Choroid plexus epithelial cell (primary cell): ENCODE measurements at regions not wholly inside any gene's neighbourhood (a gene's known extent, or its start where the extent isn't known, plus 50 kb on each side); places are given as distances from the start of the nearest gene placed in this dataset.
"Not testable (repeated sequence)": the region's sequence is repeated elsewhere in the genome, so short reads cannot be mapped to it uniquely, and the experiment has no call there.

ENCODE experiments used
- DNase-seq: peaks from one replicate; pipeline ENCODE4 v3.0.0-alpha.2; 2010; ENCODE audit warnings: low read depth
- H3K4me3 ChIP-seq: 2 replicates; pipeline ENCODE4 v1.5.1; 2011; ENCODE audit warnings: low read depth, mild to moderate bottlenecking, control low read depth, low read length, moderate library complexity
- CTCF ChIP-seq: conservative IDR thresholded peaks from 2 replicates; pipeline ENCODE4 v1.5.1; 2011; ENCODE audit warnings: low read depth, mild to moderate bottlenecking, control low read depth, inconsistent platforms, low read length, moderate library complexity

- no peak for TF ChIP-seq CTCF
- H3K4me3 ChIP-seq: no peak overlapping the region
- no peak for DNase-seq
These were observed 224.5 kb upstream of the DDI1 start for GRCh38 chr11:103811870-103812455.

- no peak overlapping the region for H3K4me3 ChIP-seq
- TF ChIP-seq CTCF: peak; percentile 17
- DNase-seq: peak; percentile 58
These were observed 223.8 kb upstream of the DDI1 start for GRCh38 chr11:103812680-103813079.

GRCh38 chr11:103820345-103820744 lies 216.1 kb upstream of the DDI1 start:
- DNase-seq, H3K4me3 ChIP-seq: not testable (repeated sequence)

- no peak overlapping the region for H3K4me3 ChIP-seq
- no peak for TF ChIP-seq CTCF
- no peak for DNase-seq
These were observed 212.3 kb upstream of the DDI1 start for GRCh38 chr11:103824116-103824515.

- no peak overlapping the region for H3K4me3 ChIP-seq
- TF ChIP-seq CTCF: no peak
- DNase-seq: no peak
These were observed 211.0 kb upstream of the DDI1 start for GRCh38 chr11:103825469-103825868.

- no peak for DNase-seq
- no peak for TF ChIP-seq CTCF
- H3K4me3 ChIP-seq: no peak overlapping the region
These were observed 209.6 kb upstream of the DDI1 start for GRCh38 chr11:103826856-103827255.

GRCh38 chr11:103829596-103829995 lies 206.8 kb upstream of the DDI1 start:
- no peak for DNase-seq
- no peak overlapping the region for H3K4me3 ChIP-seq
- no peak for TF ChIP-seq CTCF

- no peak overlapping the region for H3K4me3 ChIP-seq
- DNase-seq: no peak
- no peak for TF ChIP-seq CTCF
These were observed 206.2 kb upstream of the DDI1 start for GRCh38 chr11:103830205-103830604.
